22Rv1 (cell line): ENCODE measurements at regions not wholly inside any gene's neighbourhood (a gene's known extent, or its start where the extent isn't known, plus 50 kb on each side); places are given as distances from the start of the nearest gene placed in this dataset.

ENCODE experiments used
- H3K27ac ChIP-seq: fragments of 450-650 bp; 2 replicates; pipeline ENCODE4 v1.5.1; 2017
- ZFX ChIP-seq: fragments of 450-650 bp; IDR thresholded peaks from 2 replicates; pipeline ENCODE4 v1.6.1; 2017; ENCODE audit warnings: antibody characterized with exemption, borderline replicate concordance
- TF ChIP-seq, protein P1 (sequence below): fragments of 450-650 bp; IDR thresholded peaks from 2 replicates; pipeline ENCODE4 v1.5.1; 2017; ENCODE audit warnings: mild to moderate bottlenecking

DNA sequence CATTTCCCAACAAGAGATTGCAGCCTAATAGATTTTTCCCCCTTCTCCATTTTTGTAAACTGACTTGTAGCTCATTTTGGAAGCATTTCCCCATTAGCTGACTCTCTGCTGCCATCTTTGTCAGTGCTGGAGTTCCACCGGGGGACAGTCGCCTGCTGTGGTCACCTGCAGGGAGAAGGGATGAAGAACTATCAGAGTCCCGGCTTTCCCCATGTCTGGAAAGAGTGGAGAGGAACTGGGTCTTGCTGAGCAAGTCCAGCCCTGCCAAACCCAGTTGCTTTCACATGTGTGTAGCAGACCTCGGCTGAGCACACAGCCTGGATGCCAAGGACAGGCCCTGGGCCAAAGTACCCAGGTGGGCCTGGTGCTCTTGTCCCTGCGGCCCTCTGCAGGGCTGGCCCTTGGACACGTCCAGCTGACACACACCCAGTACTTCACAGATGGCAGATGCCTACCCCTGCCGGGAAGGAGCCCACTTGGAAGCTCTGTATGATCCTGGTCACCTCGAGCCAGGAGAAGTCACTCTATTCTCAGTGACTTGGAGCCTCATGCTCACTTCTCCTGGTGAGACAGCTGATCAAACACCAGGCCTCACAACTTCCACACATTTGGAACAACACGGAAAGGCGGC, 157.3 kb upstream of the NPVF start:
- H3K27ac ChIP-seq = no peak overlapping the region
- TF ChIP-seq, protein P1, sequence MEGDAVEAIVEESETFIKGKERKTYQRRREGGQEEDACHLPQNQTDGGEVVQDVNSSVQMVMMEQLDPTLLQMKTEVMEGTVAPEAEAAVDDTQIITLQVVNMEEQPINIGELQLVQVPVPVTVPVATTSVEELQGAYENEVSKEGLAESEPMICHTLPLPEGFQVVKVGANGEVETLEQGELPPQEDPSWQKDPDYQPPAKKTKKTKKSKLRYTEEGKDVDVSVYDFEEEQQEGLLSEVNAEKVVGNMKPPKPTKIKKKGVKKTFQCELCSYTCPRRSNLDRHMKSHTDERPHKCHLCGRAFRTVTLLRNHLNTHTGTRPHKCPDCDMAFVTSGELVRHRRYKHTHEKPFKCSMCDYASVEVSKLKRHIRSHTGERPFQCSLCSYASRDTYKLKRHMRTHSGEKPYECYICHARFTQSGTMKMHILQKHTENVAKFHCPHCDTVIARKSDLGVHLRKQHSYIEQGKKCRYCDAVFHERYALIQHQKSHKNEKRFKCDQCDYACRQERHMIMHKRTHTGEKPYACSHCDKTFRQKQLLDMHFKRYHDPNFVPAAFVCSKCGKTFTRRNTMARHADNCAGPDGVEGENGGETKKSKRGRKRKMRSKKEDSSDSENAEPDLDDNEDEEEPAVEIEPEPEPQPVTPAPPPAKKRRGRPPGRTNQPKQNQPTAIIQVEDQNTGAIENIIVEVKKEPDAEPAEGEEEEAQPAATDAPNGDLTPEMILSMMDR = no peak

DNA sequence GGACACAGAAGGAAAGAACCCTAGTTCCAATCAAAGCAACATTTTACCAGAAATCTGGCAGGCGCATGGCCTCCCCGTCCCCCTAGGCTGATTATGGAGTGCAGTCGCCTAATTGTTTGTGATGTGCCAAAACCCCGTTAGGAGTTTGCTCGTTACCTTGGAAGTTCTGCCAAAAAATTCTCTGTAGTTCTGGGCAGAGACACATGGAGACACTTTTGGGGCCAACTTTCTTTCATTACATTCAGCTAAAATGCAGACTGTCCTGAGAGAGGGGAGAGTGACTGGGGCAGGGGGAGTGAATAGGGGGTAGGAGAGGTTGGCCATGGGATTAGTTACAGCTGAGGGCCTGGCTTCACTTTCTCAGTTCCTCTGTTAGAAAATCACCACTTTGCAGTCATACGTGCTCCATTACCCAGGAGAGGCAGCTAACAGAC, 158.0 kb upstream of the NPVF start:
- H3K27ac ChIP-seq = no peak overlapping the region
- no peak for TF ChIP-seq ZFX
- TF ChIP-seq, protein P1 = no peak

DNA sequence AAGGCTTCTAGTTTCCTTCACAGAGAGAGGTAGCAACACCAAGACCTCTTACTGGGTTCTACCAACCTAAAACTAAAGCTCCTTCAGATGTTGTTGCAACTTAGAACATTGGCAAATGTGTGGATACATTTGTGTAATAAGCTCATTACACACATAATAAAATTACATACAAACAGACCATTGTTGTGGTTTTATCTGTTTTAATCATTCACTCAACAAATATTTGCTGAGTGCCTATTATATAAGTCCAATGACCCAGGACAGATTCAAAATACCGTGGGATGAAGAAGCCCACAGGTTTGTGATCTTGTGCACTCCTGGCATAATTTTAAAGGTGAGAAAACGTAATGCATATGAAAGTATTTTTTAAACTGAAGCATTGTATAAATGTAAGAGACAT, 160.4 kb upstream of the NPVF start:
- TF ChIP-seq ZFX = no peak
- TF ChIP-seq, protein P1 = no peak
- H3K27ac ChIP-seq = no peak overlapping the region

DNA sequence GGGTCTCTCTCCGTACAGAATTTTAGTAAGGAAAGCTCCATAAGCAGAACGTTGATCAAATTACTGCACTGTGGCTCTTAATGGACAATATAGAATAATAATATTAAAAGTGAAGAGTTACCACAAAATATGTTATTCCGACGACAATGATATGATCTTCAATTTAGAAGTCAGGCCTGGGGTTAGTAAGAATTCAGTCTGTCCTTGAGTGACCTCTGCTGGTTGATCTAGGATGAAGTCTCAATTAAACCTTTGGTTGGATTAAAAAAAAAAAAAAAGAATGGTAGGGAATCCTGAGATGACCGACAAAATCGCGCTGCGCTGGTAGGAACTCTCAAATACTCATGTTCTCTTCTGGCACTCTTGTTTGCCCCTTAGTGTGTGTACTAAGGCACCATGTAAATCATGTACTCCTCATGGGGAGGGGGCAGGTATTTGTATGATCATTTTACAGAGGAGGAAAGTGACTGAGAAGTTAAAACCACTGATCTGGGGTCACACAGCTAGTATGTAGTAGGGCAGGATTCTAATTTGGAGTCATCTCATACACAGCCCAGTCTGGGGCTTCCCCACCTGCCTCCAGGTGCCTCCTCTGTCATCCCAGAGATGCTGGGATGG, 161.3 kb upstream of the NPVF start:
- TF ChIP-seq, protein P1 = peak; percentile 91
- no peak for TF ChIP-seq ZFX
- no peak overlapping the region for H3K27ac ChIP-seq

DNA sequence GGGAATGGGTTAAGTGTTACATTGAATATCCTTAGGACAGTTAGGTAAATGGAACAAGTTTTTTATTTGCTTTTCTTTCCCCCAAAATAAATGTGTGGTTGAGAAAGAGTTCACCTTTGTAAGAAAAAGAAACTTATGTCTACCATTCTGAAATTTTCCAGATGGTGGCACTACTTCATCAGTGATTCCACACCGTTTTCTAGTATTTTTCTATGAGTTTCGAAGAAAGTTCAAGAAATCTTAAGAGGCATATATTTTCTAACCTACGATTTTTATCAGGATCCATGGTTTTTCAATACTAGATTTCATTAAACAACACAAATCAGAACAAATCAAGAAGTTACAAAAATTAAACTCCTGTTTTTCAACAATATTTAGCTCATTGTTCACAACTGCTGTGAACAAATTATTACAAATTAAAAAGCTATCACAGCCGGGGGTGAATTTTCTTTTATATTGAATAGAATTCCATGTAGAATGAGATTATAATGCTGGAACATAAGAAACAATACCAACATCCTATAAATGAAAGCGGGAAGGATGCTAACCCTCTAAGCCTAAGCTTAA, 163.1 kb upstream of the NPVF start:
- TF ChIP-seq ZFX = no peak
- TF ChIP-seq, protein P1 = peak; percentile 58
- H3K27ac ChIP-seq = no peak overlapping the region

DNA sequence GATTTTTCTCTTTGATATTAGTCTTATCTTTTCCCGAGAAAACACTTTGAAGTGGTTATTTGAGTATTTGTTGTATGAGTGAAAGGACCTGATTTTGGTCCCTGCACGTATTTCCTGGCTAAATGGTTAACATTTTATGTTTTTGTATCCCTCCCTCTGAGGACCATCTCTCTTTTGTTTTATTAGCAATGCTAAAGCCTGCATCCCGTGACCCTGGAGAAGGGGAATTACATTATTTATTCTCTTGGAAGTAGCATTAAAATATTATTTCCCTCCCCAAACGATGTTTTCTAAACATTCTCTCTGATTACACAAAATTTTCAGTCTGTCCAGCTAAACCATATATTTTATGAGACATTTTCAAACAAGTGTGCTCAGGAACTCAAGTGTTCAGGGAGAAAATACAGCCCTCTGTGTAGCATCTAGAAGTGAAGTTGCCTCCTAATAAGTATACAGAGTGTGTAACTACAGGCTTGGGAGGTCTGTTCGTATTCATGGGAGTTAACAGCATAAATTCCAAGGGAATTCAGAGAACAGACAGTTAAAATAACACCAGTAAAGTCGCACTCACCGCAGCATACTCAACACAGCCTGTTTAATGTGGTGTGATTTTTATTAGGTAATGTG, 163.8 kb upstream of the NPVF start:
- TF ChIP-seq ZFX = no peak
- TF ChIP-seq, protein P1 = no peak

More for the DNA sequence above, 163.8 kb upstream of the NPVF start:
- H3K27ac ChIP-seq = no peak overlapping the region
